Superior temporal gyrus (tissue), 1 donor: ENCODE measurements at regions not wholly inside any gene's neighbourhood (a gene's known extent, or its start where the extent isn't known, plus 50 kb on each side); places are given as distances from the start of the nearest gene placed in this dataset.
"Not testable (repeated sequence)": the region's sequence is repeated elsewhere in the genome, so short reads cannot be mapped to it uniquely, and the experiment has no call there.

Source experiments
- DNase-seq: peaks from one replicate; pipeline ENCODE4 v3.0.0-alpha.2; 2016; ENCODE audit errors: extremely low spot score

DNA sequence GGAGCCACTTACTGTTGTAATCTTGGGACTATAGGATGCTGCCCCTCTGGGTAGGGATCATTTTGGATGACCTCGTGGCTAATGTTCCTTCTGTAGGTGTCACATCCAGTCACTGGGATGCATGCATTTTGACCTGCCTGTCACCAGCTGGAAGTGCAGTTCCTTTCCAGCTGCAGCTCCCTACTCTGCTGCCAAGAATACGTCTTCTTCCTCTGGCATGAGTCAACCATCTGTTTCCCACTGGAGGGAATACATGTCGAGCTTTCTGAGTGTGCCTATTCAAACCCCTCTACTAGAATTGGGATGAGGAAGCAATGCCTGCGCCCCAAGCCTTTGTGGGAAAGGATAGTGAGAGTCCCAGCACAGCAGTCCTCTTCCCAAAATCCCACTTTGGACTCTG lies 415.5 kb upstream of the ADAMTS5 start:
- DNase-seq: no peak

DNA sequence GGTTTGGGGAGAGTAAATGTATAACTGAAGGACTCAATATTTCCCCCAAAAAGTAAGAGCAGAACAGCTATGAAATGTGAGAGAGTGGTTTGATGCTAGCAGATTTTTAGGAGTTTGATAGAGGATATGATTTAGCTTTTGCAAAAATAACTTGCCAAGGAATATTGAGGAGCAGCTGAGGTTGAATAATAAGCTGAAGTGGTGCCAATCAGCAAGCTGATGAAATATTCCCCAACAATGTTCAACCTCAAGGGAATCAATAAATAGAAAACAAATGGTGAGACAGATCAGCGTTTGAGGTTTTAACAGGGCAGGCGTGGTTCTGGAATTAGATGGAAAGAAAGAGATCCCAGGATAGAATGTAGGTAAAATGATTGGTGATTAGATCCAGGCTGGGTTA lies 413.4 kb upstream of the ADAMTS5 start:
- DNase-seq: no peak

DNA sequence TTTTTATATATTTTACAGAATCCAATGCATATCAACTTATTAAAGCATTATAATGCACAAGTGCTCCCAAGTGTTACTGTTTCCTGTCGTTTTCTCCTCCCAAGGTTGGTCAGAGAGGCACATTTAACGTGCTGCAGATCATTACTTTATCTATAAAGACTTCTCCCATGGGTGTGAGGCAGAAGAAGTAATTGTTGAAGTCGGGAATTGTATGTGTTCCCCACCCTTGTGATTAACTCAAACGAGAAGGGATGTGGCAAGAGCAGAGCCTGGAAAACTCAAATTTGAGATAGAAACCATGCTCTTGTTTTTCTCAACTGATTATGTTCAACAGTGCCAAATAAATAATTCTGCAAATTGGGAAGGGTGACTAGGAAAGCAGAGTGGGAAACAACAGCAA lies 412.5 kb upstream of the ADAMTS5 start:
- no peak for DNase-seq

- no peak for DNase-seq
Observed at GRCh38 chr21:27372381-27372780, 405.5 kb upstream of the ADAMTS5 start.

DNA sequence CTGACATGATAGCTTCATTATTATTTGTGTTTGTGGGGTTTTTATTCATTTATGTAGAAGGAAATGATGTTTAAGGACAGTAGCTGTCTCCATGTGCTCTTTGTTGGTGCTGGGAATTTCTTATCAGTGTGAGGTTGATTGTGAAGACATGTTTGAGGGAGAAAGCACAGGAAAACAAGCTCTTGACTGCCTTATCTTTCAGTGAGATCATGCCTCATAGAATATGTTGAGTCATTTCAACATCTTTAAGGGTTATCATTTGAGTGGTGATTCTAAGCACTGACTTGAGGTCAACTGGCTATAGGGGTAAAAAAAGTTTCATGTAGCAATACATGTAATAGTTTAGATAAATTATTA lies 405.1 kb upstream of the ADAMTS5 start:
- no peak for DNase-seq

DNA sequence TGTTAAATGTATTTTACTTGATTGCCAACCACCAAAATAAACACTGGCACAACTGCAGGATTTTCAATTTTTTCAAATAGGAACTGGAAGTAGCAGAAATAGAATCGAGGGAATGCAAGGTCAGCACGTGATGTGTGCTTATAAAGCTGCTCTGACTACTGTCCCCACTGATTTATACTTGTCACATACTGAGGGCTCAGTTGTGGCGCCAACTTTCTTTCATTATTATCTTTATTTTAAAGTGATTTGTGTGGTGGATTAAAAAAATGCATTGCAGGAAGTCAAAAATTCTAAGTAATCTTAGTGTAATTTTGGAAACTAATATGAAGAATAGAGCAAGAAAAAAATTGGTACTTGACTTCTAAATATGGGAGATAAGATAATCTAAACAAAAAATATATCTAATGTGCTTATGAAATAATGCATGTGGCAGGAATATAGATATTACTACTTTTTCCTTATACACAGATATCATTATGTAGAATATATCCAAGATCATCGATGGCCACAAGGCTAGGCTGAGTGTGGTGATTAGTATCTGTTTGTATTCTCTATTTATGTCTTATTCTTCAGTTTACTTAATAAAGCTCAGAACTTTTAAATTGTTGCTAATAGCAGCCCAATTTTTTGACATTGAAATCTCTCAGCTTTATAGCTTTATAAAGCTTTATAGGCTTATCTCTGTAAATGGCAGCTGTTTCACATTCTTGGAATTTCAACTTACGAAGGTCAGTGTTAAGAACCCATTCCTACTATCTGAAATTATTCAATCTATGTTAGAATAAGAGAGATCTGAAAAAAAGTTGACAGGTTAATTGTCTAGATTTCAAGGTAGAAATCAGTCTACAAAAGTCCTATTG lies 404.5 kb upstream of the ADAMTS5 start:
- DNase-seq: no peak

DNA sequence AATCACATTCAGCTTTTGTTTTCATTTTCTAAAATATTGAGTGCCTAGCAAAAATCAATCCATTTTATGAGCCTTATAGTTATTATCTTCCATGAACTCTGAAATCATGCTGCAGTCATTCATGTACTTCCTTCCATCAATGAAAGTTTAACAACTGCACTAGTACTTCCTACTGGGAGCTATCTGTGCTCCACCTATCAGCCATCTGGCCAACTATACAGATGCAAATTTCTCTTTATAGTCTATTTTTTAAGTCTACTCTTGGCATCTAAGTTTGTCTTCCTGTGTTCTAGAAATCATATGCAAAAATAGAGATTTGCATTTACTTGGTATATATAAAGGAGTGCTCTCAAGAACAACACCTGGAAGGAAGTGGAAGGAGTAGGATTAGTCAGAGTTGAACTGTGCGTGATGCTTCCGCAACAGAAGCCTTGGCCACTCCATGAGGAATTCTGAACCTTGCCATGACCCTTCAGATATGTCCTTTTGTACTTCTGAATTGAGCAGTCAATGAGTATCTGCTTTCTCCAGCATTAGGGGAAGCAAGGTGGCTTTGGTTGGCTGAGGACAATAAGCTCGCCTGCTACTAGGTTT lies 403.2 kb upstream of the ADAMTS5 start:
- DNase-seq: no peak

DNA sequence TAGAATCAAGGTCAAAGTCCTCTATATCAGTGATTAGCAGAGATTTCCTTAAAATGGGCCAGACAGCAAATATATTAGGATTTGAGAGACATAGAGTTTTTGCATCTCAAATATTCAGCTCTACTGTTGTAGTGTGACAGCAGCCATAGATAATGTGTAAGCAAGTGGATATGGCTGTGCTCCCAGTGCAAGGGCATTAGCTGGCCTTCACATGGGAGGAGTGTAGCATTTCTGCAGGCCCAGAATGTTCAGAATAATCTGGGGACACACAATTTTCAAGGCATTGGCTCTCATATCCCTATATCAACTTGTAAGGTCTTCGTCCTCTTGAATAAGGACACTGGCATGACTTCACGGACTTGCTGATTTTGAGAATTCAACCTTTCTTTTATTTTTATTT lies 402.3 kb upstream of the ADAMTS5 start:
- no peak for DNase-seq

- no peak for DNase-seq
Observed at GRCh38 chr21:27366646-27367235, 399.9 kb upstream of the ADAMTS5 start.

- DNase-seq: no peak
Observed at GRCh38 chr21:27366036-27366435, 399.1 kb upstream of the ADAMTS5 start.

- DNase-seq: no peak
Observed at GRCh38 chr21:27365394-27365793, 398.5 kb upstream of the ADAMTS5 start.

DNA sequence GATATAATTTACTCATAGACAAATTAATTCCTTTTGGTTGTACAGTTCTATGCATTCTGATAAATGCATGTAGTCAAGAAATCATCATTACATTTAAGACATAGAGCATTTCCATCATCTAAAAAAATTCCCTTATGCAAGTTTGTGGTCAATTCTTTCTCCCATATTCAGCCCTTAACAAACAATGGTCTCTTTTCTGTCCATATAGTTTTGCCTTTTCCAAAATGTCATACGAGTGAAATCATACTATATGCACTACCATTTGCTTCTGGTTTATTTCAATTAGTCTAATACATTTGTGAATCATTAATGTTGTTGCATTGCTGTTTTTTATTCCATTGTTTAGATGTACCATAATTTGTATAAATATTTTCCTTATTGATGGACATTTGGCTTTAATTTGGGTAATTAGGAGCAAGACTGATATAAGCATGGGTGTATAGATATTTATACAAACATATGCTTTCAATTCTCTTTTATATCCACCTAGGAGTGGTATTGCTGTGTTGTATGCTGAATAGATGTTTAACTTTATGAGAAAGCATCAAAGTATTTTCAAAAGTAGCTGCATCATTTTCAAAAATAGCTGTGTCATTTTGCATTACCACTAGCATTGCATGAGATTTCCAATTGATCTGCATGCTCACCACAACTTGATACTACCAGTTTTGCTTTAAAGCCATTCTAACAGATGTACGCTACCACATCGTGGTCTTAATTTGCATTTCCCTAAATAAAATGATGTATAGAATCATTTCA lies 397.0 kb upstream of the ADAMTS5 start:
- no peak for DNase-seq

- no peak for DNase-seq
Observed at GRCh38 chr21:27362249-27362648, 395.4 kb upstream of the ADAMTS5 start.

DNA sequence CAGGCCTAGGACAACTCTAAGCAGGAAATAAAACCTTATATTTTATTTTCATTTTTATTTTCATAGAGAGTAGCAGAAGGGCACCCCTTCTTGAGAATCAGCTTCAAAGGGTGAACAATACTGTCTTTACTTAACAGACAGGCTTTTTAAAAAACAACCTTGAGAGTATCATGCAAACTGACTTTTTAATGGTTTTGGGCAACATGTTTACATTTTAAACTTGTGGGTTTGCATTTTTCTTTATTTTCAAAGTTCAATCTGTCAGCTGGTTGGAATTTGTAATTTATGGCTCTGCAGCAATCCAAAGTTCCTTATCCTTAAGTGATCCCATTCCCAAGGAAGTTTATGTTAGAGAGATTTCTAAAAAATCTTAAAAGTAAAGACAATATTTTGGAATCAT lies 392.3 kb upstream of the ADAMTS5 start:
- DNase-seq: no peak

DNA sequence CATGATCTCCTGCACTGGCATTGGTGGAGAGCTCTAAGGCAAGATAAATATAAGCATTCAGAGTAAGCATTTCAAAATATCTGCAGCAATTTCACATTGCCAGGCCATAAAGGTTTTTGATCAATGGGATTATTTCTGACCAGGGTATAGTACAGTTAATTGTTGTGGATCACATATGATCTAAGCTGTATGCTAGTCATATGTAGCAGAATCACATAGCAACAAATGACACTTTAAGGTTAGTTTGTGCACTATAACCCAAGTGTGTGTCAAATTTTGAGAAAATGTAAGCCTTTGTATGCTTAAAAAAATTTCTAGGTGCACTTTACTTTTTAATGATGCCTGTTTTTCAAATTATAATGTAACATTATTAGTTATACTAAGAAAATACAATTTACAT lies 386.0 kb upstream of the ADAMTS5 start:
- no peak for DNase-seq

GRCh38 chr21:27346041-27346448 lies 379.2 kb upstream of the ADAMTS5 start:
- no peak for DNase-seq

- DNase-seq: no peak
Observed at GRCh38 chr21:27339902-27340301, 373.0 kb upstream of the ADAMTS5 start.

DNA sequence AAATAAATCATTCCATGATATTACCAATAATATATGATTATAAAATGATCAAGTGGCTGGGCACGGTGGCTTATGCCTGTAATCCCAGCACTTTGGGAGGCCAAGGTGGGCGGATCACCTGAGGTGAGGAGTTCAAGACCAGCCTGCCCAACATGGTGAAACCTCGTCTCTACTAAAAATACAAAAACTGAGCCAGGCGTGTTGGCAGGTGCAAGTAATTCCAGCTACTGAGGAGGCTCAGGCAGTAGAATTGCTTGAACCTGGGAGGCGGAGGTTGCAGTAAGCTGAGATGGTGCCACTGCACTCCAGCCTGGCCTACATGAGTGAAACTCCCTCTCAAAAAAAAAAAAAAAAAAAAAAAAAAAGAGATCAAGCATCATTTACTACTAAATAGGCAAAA lies 371.1 kb upstream of the ADAMTS5 start:
- DNase-seq: not testable (repeated sequence)

DNA sequence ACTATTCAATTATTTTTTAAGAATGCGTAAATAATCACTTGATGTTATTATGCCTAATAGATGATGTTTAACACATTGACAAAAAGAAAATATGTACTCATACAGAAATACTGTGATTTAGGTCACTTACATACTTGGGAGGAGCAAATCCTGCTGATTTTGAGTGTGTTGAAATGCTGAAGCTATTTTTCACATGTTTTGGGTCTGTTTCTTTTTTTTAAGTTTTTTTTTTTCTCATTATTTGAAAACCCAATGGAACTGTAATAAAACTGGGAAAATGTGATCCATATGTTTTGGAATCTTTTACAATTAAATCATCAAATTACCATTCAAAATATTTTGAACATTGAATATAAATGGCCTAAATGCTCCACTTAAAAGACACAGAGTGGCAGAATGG lies 366.2 kb upstream of the ADAMTS5 start:
- no peak for DNase-seq

- no peak for DNase-seq
Observed at GRCh38 chr21:27329255-27329851, 362.5 kb upstream of the ADAMTS5 start.

- no peak for DNase-seq
Observed at GRCh38 chr21:27326301-27326700, 359.4 kb upstream of the ADAMTS5 start.

- DNase-seq: no peak
Observed at GRCh38 chr21:27323331-27323730, 356.4 kb upstream of the ADAMTS5 start.
